BLaER1 (cell line): ENCODE measurements at regions not wholly inside any gene's neighbourhood (a gene's known extent, or its start where the extent isn't known, plus 50 kb on each side); places are given as distances from the start of the nearest gene placed in this dataset.
"Not testable (repeated sequence)": the region's sequence is repeated elsewhere in the genome, so short reads cannot be mapped to it uniquely, and the experiment has no call there.

Experiments
- H3K27ac ChIP-seq: shearing (Covaris generic); formaldehyde crosslinking; 2 replicates; pipeline ENCODE4 v1.8.1; 2022
- H3K27me3 ChIP-seq: shearing (Covaris generic); formaldehyde crosslinking; 2 replicates; pipeline ENCODE4 v1.8.1; 2022
- H3K36me3 ChIP-seq: shearing (Covaris generic); formaldehyde crosslinking; 2 replicates; pipeline ENCODE4 v1.8.1; 2022
- H3K4me1 ChIP-seq: shearing (Covaris generic); formaldehyde crosslinking; 2 replicates; pipeline ENCODE4 v1.8.1; 2022
- H3K4me2 ChIP-seq: shearing (Covaris generic); formaldehyde crosslinking; 2 replicates; pipeline ENCODE4 v1.8.1; 2022
- H3K4me3 ChIP-seq: shearing (Covaris generic); formaldehyde crosslinking; 2 replicates; pipeline ENCODE4 v1.8.1; 2022
- H3K9ac ChIP-seq: shearing (Covaris generic); formaldehyde crosslinking; 2 replicates; pipeline ENCODE4 v1.8.1; 2022
- H3K9me3 ChIP-seq: shearing (Covaris generic); formaldehyde crosslinking; 2 replicates; pipeline ENCODE4 v1.8.1; 2022
- H4K20me1 ChIP-seq: shearing (Covaris generic); formaldehyde crosslinking; 2 replicates; pipeline ENCODE4 v1.8.1; 2022
- Cebpa-rat ChIP-seq: shearing (Covaris generic); IDR thresholded peaks from 2 replicates; pipeline ENCODE4 v1.8.1; 2022

DNA sequence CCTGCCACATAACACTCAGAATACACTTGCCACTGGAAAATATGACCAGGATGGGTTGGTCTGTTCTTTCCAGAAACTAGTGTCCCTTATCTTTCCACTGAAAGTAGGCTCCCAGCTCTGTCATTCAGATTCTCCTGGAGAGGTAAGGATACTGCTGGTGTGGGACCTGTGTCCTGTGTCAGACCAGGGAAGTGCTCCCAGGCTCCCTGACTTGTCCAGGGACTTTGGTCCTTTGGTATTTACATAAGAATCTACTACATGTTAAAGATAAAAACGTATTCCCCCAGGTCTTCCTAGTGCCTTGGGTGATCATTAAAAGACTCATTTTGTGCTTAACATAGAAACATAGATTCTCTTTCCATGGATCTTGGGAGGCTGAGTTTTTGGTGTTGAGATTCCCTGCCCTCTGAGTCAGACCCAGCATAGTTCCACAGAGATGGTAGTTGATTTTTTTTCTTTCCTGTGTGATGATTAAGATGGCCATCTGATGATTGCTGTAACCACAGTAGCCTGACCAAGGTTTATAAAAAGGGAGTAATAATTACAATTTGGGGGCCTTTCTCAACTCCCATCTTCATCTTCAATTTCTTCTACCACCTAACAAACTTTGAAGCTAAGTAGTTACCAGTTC, 159.8 kb upstream of the JADE1 start:
- H3K9ac ChIP-seq, result no peak overlapping the region

DNA sequence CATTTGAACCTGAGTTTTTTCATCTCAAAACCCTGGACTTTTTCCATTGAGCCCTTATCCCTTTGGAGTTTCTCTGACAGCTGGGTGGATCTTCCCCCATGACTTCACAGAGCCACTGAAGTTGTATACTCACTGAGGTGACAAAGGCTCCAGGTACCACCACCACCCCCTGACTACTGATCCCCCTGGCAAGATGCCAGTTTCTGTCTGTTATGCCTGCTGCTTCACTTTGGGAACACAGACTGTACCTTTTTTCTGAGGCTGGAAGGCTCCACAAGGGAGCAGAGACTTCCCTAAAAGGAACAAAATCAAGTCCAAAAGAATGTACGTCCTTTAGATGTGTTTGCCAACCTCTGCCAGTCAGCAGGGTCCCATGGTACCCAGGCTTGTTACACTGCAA, 160.3 kb upstream of the JADE1 start:
- Histone ChIP-seq H3K4me2 (no peak overlapping the region), H3K9me3 (peaks cover 7% of the 10 kb centered on the region), H3K36me3 (no peaks in the 10 kb centered on the region), H3K9ac (no peak overlapping the region), H3K27me3 (no peaks in the 10 kb centered on the region), H3K4me1 (no peaks in the 10 kb centered on the region), H3K4me3 (no peak overlapping the region), H3K27ac (no peak overlapping the region), H4K20me1 (no peaks in the 10 kb centered on the region)
- TF ChIP-seq Cebpa-rat, result no peak

More for the DNA sequence above, 159.8 kb upstream of the JADE1 start:
- Histone ChIP-seq H3K4me3 (no peak overlapping the region), H3K36me3 (no peaks in the 10 kb centered on the region), H3K4me2 (no peak overlapping the region), H3K9me3 (peaks cover 13% of the 10 kb centered on the region), H4K20me1 (no peaks in the 10 kb centered on the region), H3K27me3 (no peaks in the 10 kb centered on the region), H3K27ac (no peak overlapping the region), H3K4me1 (no peaks in the 10 kb centered on the region)
- TF ChIP-seq Cebpa-rat, result no peak

DNA sequence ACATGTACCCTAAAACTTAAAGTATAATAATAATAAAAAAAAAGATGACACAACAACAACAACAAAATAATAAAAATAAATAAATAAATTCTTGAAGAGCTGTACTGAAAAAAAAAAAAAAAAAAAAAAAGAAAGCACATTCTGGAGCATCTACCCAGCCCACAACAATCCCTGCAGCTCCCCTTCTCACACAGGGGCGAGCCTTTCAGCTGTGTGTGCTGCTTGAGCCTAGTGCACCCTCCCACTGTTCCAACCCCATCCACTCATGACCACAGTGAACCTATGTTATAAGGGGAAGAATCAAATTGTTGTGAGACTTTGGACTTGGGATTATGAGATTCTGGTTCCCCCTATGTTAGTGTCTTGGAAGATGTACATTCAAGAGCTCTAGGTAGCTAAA, 161.5 kb upstream of the JADE1 start:
- no peaks in the 10 kb centered on the region for H4K20me1 ChIP-seq
- H3K27ac ChIP-seq, result no peak overlapping the region
- H3K27me3 ChIP-seq, result no peaks in the 10 kb centered on the region
- H3K36me3 ChIP-seq, result no peaks in the 10 kb centered on the region
- H3K4me3 ChIP-seq, result no peak overlapping the region
- no peaks in the 10 kb centered on the region for H3K4me1 ChIP-seq
- H3K4me2 ChIP-seq, result no peak overlapping the region
- no peak overlapping the region for H3K9ac ChIP-seq
- TF ChIP-seq Cebpa-rat, result no peak
- H3K9me3 ChIP-seq, result no peaks in the 10 kb centered on the region

DNA sequence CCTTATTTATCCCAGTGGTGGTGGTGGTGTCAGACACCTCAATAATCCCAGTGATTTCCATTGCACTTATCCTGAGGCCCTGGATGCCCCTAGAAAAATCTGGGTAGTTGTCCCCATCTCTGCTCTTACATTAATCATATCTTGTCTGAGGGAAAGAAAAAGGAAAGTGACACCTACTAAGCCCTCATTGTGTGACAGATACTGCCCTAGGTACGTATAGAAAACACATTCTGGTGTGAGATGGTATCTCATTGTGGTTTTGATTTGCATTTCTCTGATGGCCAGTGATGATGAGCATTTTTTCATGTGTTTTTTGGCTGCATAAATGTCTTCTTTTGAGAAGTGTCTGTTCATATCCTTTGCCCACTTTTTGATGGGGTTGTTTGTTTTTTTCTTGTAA, 162.6 kb upstream of the JADE1 start:
- H3K9ac ChIP-seq, H3K36me3 ChIP-seq, H3K27ac ChIP-seq, H3K4me1 ChIP-seq, H3K27me3 ChIP-seq, H3K9me3 ChIP-seq, H3K4me3 ChIP-seq, H4K20me1 ChIP-seq, H3K4me2 ChIP-seq: not testable (repeated sequence)

DNA sequence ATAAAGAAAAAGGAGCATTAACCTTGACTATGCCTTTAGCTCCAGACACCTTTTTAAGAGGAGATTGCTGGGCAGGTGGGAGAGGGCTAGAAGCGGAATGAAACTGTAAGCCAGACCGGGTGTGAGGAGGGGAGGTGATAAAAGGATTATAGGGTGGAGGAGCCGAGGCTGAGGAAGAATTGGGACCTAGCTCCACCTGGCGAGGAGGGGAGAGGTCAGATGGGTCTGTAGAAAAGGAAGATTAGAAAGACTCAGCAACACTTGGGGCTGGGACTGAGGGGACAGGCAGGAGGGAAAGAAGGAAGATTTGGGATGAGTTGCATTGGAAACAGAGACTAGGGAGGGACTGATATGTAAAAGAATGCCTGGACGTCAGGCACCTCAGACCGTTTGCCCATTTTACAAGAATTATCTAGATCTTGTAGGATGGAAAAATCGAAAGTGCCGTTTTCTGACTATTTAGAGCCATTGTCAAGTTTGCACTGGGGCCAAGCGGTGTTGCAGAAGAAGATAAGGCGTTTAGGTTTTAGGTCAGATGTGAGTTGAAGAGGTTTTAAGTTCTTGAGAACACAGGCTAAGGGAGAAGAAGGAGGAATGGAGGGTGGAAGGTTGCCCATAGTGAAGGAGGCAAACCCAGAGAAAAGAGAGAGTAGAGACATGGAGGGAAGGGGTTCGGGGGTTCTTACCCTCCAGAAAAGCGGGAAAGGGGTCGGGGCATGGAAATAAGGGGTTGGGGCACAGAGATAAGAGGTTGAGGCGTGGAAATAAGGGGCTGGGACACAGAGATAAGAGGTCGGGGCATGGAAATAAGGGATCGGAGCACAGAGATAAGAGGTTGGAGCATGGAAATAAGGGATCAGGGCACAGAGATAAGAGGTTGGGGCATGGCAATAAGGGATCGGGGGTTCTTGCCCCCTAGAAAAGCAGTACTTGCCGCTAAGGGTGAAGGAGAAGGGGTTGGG, 164.5 kb upstream of the JADE1 start:
- H3K4me1 ChIP-seq, H3K4me3 ChIP-seq, H3K36me3 ChIP-seq, H4K20me1 ChIP-seq, H3K9ac ChIP-seq, H3K27ac ChIP-seq, H3K27me3 ChIP-seq, H3K9me3 ChIP-seq, H3K4me2 ChIP-seq: not testable (repeated sequence)

DNA sequence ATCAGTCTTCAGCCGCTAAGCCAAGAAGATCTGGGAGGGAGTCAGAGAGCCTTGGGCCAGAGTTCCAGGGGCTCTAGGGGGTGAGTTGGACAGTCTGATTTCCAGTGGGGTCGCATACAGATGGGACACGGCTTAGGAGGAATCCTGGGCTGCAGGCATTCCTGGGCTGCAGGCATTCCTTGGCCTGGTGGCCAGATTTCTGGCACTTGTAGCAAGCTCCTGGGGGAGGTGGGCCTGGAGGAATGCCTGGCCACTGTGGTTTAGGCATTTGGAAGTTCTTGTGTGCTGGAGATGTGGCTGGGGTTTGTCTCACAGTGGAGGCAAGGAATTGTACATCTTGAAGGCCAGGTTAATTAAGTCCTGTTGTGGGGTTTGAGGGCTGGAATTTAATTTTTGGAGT, 165.4 kb upstream of the JADE1 start:
- H3K36me3 ChIP-seq, H4K20me1 ChIP-seq, H3K4me2 ChIP-seq, H3K27ac ChIP-seq, H3K27me3 ChIP-seq, H3K4me1 ChIP-seq, H3K9me3 ChIP-seq, H3K9ac ChIP-seq, H3K4me3 ChIP-seq: not testable (repeated sequence)

DNA sequence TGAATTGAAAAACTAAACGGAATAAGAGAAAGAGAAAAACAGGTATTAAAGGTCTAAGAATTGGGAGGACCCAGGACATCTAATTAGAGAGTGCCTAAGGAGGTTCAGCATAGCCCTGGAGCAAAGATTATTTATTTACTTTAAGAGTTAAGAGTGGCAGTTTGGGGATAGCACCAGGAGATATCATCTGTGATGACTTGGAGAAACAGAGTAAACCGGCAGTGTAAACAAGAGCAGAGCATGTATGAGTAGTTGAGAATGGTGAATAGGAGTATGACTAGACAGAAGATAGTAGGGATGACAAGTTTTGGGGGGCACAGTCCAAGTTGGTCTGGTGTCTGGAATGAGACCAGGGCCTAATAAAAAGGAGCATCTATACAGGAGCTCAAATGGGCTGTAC, 167.9 kb upstream of the JADE1 start:
- not testable (repeated sequence) for H3K36me3 ChIP-seq

DNA sequence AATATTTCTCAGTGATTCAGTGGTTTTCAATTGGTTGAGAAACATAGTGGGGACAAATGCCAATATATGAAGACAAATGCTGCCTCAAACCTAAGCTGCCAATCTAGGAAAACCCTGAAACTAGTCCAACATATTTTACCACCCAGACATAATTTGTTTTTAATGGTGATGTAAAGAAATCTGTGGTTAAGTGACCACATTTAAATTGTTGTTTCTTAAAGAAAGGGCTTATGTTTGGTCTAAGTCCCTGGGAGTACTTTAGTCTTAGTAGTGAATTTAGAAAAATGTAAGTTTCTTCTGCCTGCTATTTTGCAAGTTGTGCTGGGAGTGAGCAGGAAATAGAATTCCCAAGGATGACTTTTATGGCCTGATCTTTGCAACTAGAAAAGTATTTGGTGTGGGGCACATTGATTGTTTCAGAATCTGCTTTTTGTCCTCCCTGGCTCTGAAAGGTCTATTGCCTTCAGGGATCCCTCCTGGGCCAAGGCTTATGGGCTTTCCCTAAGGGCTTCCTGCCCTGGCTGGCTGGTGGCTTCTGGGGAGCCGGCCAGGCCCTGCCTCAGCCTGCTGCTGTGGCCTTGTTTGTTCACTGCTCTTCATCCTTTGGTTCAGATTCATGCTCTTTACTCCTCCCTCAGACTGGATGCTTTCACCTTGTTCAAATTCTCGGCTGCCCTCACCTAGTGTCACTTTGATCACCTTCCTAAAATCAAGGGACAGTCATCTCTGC, 169.8 kb upstream of the JADE1 start:
- Histone ChIP-seq H3K27ac (no peak overlapping the region), H3K4me1 (no peaks in the 10 kb centered on the region), H3K36me3 (no peaks in the 10 kb centered on the region), H3K4me2 (no peak overlapping the region), H3K9ac (no peak overlapping the region), H3K9me3 (no peaks in the 10 kb centered on the region), H4K20me1 (no peaks in the 10 kb centered on the region), H3K27me3 (no peaks in the 10 kb centered on the region), H3K4me3 (no peak overlapping the region)
- TF ChIP-seq Cebpa-rat, result no peak

More for the DNA sequence above, 167.9 kb upstream of the JADE1 start:
- not testable (repeated sequence) for H3K27ac ChIP-seq, H3K4me2 ChIP-seq, H3K9me3 ChIP-seq, H3K9ac ChIP-seq, H3K27me3 ChIP-seq, H3K4me1 ChIP-seq, H4K20me1 ChIP-seq, H3K4me3 ChIP-seq

DNA sequence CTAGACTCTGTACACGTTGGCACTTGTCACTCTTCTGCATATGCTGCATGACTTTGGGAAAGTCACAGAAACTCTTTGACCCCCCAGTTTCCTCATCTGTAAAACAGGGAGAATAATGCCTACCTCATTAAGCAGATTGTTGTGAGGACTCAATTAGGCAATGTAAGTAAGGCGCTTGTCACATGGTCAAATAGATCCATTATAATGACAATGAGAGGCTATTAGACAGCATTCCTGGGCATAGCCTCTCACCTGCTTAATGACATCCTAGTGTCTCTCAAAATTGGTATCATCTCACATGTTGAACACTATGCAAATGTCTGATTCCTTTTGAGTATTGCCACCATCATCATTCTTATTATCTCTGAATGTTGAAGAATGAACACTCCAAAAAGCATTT, 172.6 kb upstream of the JADE1 start:
- H3K4me3 ChIP-seq, result no peak overlapping the region
- no peaks in the 10 kb centered on the region for H3K9me3 ChIP-seq
- H3K9ac ChIP-seq, result no peak overlapping the region
- no peak overlapping the region for H3K27ac ChIP-seq
- no peak overlapping the region for H3K4me2 ChIP-seq
- H3K4me1 ChIP-seq, result no peaks in the 10 kb centered on the region
- TF ChIP-seq Cebpa-rat, result no peak
- H4K20me1 ChIP-seq, result no peaks in the 10 kb centered on the region
- no peaks in the 10 kb centered on the region for H3K27me3 ChIP-seq
- no peaks in the 10 kb centered on the region for H3K36me3 ChIP-seq

DNA sequence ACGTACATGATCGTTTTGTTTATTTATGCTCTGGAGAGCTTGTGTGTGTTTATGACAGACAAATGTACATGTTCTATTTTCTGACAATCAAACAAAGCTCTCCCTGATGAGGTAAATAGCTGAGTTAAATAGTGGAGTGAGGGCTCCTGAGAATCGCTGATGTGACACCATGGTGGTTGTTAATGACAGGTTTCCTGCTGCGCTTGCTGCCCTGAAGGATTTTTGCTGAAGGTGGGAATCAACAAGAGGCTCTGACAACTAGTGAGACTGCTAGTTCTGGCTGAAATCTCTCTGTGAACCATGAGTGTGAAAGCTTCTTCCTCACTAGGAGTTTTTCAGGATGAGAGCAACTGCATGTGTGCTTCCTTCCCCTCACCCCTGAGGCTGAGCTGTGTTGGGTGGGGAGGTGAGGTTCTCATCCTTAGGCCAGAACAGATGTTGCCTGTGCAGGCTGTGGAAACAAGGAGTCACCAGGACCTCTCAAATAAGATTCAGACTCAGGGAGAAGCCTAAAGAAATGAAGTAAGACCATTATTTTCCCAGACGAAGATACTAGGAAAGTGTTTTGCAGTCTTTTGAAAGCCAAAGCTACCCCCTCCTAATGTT, 173.4 kb upstream of the JADE1 start:
- no peak overlapping the region for H3K27ac ChIP-seq
- H3K4me2 ChIP-seq, result no peak overlapping the region
- H3K9me3 ChIP-seq, result no peaks in the 10 kb centered on the region
- H3K36me3 ChIP-seq, result no peaks in the 10 kb centered on the region
- no peaks in the 10 kb centered on the region for H3K4me1 ChIP-seq
- H3K27me3 ChIP-seq, result no peaks in the 10 kb centered on the region
- H3K4me3 ChIP-seq, result no peak overlapping the region
- no peaks in the 10 kb centered on the region for H4K20me1 ChIP-seq
- TF ChIP-seq Cebpa-rat, result no peak
- H3K9ac ChIP-seq, result no peak overlapping the region
